HCT116 (cell line): ENCODE measurements at regions not wholly inside any gene's neighbourhood (a gene's known extent, or its start where the extent isn't known, plus 50 kb on each side); places are given as distances from the start of the nearest gene placed in this dataset.

ENCODE experiments used
- EZH2 ChIP-seq: fragments of 200-600 bp; sonication (generic); IDR thresholded peaks from 2 replicates; pipeline ENCODE4 v1.6.1; 2017; ENCODE audit warnings: antibody characterized with exemption, mixed run types
- FOSL1 ChIP-seq: IDR thresholded peaks from 2 replicates; pipeline ENCODE4 v1.6.1; 2012; ENCODE audit warnings: low read depth
- JUND ChIP-seq: IDR thresholded peaks from 2 replicates; pipeline ENCODE4 v1.6.1; 2012
- POLR2A ChIP-seq: IDR thresholded peaks from 2 replicates; pipeline ENCODE4 v1.7.0; 2011; ENCODE audit warnings: borderline replicate concordance; ENCODE audit not compliant: insufficient read depth, insufficient read length; ENCODE audit errors: extremely low read depth
- POLR2AphosphoS5 ChIP-seq: IDR thresholded peaks from 2 replicates; pipeline ENCODE4 v1.6.1; 2011; ENCODE audit warnings: mild to moderate bottlenecking, low read depth, low read length, moderate library complexity
- SIN3A ChIP-seq: IDR thresholded peaks from 2 replicates; pipeline ENCODE4 v1.6.1; 2012; ENCODE audit warnings: low read depth
- TF ChIP-seq, protein P1 (sequence below), 3 experiments: fragments of 200-600 bp in 1 of 3; sonication (generic) in 1 of 3; IDR thresholded peaks in 2 of 3; conservative IDR thresholded peaks in 1 of 3; 2 replicates each; pipeline ENCODE4 v1.5.1; 2012 to 2017; ENCODE audit warnings: low read depth in 2 of 3, low read length in 2 of 3, antibody characterized with exemption in 1 of 3, borderline replicate concordance in 1 of 3, control low read depth in 1 of 3, mild to moderate bottlenecking in 1 of 3, mixed read lengths in 1 of 3, mixed run types in 1 of 3, moderate library complexity in 1 of 3; ENCODE audit not compliant: insufficient read depth in 1 of 3
- TF ChIP-seq, protein P2 (sequence below): IDR thresholded peaks from 2 replicates; pipeline ENCODE4 v1.6.1; 2012; ENCODE audit warnings: low read depth
- TF ChIP-seq, protein P3 (sequence below): IDR thresholded peaks from 2 replicates; pipeline ENCODE4 v1.6.1; 2011; ENCODE audit warnings: mild to moderate bottlenecking, low read length, moderate library complexity; ENCODE audit not compliant: insufficient replicate concordance; ENCODE audit errors: extremely low read depth

- TF ChIP-seq, protein P1, sequence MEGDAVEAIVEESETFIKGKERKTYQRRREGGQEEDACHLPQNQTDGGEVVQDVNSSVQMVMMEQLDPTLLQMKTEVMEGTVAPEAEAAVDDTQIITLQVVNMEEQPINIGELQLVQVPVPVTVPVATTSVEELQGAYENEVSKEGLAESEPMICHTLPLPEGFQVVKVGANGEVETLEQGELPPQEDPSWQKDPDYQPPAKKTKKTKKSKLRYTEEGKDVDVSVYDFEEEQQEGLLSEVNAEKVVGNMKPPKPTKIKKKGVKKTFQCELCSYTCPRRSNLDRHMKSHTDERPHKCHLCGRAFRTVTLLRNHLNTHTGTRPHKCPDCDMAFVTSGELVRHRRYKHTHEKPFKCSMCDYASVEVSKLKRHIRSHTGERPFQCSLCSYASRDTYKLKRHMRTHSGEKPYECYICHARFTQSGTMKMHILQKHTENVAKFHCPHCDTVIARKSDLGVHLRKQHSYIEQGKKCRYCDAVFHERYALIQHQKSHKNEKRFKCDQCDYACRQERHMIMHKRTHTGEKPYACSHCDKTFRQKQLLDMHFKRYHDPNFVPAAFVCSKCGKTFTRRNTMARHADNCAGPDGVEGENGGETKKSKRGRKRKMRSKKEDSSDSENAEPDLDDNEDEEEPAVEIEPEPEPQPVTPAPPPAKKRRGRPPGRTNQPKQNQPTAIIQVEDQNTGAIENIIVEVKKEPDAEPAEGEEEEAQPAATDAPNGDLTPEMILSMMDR (IDR thresholded peaks at IDR 0.05 in 2 of 3, conservative IDR thresholded peaks at IDR 0.05 in 1 of 3; ENCODE audit: borderline replicate concordance in 1 of 3, insufficient read depth in 1 of 3, low read depth in 2 of 3, low read length in 2 of 3), result no peak
- no peak for TF ChIP-seq POLR2A
- no peak for TF ChIP-seq EZH2
- no peak for TF ChIP-seq POLR2AphosphoS5
- TF ChIP-seq FOSL1, result no peak
- TF ChIP-seq JUND, result no peak
- TF ChIP-seq, protein P2, sequence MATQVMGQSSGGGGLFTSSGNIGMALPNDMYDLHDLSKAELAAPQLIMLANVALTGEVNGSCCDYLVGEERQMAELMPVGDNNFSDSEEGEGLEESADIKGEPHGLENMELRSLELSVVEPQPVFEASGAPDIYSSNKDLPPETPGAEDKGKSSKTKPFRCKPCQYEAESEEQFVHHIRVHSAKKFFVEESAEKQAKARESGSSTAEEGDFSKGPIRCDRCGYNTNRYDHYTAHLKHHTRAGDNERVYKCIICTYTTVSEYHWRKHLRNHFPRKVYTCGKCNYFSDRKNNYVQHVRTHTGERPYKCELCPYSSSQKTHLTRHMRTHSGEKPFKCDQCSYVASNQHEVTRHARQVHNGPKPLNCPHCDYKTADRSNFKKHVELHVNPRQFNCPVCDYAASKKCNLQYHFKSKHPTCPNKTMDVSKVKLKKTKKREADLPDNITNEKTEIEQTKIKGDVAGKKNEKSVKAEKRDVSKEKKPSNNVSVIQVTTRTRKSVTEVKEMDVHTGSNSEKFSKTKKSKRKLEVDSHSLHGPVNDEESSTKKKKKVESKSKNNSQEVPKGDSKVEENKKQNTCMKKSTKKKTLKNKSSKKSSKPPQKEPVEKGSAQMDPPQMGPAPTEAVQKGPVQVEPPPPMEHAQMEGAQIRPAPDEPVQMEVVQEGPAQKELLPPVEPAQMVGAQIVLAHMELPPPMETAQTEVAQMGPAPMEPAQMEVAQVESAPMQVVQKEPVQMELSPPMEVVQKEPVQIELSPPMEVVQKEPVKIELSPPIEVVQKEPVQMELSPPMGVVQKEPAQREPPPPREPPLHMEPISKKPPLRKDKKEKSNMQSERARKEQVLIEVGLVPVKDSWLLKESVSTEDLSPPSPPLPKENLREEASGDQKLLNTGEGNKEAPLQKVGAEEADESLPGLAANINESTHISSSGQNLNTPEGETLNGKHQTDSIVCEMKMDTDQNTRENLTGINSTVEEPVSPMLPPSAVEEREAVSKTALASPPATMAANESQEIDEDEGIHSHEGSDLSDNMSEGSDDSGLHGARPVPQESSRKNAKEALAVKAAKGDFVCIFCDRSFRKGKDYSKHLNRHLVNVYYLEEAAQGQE, result no peak
- TF ChIP-seq, protein P3, sequence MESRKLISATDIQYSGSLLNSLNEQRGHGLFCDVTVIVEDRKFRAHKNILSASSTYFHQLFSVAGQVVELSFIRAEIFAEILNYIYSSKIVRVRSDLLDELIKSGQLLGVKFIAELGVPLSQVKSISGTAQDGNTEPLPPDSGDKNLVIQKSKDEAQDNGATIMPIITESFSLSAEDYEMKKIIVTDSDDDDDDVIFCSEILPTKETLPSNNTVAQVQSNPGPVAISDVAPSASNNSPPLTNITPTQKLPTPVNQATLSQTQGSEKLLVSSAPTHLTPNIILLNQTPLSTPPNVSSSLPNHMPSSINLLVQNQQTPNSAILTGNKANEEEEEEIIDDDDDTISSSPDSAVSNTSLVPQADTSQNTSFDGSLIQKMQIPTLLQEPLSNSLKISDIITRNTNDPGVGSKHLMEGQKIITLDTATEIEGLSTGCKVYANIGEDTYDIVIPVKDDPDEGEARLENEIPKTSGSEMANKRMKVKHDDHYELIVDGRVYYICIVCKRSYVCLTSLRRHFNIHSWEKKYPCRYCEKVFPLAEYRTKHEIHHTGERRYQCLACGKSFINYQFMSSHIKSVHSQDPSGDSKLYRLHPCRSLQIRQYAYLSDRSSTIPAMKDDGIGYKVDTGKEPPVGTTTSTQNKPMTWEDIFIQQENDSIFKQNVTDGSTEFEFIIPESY, result no peak
- no peak for TF ChIP-seq SIN3A
Measured at GRCh38 chr6:16944596-16944995, 157.3 kb upstream of the STMND1 start.
